NCI-H2107 treated with DMSO at 0.1 percent for 48 hours (cell line): ENCODE measurements at regions not wholly inside any gene's neighbourhood (a gene's known extent, or its start where the extent isn't known, plus 50 kb on each side); places are given as distances from the start of the nearest gene placed in this dataset.
"Not testable (repeated sequence)": the region's sequence is repeated elsewhere in the genome, so short reads cannot be mapped to it uniquely, and the experiment has no call there.

ENCODE experiments used
- DNase-seq: peaks from one replicate; lab custom pipeline; 2025; ENCODE audit not compliant: unreplicated experiment; lab: John Stamatoyannopoulos, UW

DNA sequence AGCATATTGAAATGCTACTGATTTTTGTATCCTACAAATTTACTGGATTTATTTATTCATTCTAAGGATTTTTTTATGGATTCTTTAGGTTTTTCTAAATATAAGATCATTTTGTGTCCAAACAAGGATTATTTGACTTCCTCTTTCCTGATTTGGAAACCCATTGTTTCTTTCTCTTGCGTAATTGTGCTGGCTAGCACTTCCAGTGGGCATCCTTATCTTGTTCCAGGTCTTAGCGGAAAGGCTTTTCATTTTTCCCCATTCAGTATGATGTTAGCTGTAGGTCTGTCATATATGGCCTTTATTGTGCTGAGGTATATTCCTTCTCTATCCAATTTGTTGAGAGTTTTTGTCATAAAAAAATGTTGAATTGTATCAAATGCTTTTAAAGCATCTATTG lies 57.2 kb upstream of the RHOJ start:
- no peak for DNase-seq

DNA sequence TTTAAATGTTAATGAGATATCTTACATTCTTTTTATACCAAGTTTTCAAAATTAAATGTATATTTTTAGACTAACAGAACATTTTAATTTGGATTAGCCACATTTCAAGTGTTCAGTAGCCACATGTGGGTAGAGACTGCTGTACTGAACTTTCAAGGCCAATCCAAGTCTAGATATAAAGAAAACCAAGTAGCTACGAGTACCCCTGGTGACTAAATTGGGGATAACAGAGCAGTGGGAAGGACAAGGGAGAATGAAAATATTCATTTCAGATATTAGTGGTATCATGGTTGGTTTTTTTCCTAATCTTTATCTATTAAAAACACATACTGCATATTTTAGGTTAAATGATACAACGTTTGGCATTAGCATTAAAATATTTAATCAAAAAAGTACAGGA lies 69.4 kb upstream of the RHOJ start:
- DNase-seq: peak; percentile 83

DNA sequence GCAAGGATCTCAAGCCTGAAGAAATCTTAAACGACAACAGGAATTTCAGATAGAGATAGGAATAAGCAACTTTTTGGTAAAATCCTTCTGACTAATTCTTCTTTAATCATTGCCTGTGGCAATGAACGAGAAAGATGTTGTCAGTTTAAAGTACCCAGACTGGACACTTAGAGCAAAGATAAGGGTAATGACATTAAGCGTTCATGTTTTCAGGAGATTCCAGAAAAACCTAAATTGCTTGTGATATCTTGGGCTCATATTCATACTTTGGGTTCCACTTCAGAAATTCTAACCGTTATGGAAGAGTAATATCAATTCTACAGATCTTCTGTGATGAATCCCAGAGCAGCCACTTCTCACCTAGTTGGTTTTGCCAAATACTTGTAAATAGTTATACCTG lies 73.7 kb upstream of the RHOJ start:
- no peak for DNase-seq

DNA sequence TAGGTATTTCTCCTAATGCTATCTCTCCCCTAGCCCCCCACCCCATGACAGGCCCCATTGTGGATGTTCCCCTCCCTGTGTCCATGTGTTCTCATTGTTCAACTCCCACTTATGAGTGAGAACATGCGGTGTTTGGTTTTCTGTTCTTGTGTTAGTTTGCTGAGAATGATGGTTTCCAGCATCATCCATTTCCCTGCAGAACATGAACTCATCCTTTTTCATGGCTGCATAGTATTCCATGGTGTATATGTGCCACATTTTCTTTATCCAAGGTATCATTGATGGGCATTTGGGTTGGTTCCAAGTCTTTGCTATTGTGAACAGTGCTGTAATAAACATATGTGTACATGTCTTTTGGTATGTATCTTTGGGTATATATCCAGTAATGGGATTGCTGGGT lies 61.2 kb upstream of the KCNH5 start:
- not testable (repeated sequence) for DNase-seq

DNA sequence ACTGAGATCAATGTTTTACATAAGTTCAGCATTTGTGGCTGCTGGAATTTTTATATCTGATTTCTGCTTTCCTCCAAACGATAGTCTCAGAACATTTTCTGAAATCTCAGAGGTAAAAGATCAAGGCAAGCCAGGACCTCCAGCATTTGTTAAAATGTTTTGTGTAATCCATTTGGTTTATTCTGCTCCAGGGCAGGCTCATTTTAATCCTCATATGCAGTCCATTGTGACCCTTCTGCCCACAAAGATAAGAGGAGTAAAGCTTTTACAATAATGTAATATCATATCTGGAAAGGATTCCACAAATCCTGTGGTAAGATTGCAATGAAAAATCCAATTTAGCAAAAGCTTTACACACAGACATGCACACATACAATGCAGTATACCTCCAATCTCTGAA lies 55.3 kb upstream of the KCNH5 start:
- DNase-seq: no peak

DNA sequence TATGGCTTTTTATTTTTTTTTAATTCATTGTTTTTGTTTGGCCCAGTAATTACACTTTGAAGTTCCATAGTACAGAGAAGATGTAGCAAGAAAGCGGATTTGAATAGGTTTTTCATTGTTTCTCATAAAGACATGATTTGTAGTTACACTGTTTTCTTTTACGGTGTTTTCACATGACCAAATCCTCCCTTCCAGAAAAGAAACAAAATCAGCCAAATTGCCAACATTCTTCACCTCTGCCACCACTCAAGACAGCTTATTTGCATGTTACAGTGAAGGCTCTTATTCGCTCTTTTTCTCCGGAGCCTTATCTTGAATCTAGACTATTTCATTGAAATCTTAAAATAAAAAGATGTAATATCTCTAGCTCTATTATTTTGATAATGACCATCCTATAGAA lies 50.9 kb upstream of the KCNH5 start:
- DNase-seq: no peak
